ENCODE measurements at regions not wholly inside any gene's neighbourhood (a gene's known extent, or its start where the extent isn't known, plus 50 kb on each side); places are given as distances from the start of the nearest gene placed in this dataset.
A peak's percentile ranks its signal among the peaks of the same experiment; 100 is the strongest.

DNA sequence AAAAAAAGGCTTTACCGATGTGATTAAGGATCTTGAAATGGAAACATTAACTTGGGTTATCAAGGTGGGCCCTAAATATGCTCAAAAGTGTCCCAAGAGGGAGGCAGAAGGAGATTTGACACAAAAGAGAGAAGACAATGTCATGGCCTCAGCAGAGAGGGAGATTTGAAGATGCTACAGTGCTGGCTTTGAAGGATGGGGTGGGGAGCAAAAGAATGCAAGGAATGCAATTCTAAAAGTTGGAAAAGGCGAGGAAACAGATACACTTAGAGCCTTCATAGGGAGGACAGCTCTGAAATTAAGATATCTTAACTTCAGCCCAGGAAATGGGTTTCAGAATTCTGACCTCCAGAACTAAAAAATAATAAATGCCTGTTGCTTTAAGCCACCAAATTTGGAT, 314.5 kb upstream of the CCDC54 start:
- DNase-seq, result no peak

DNA sequence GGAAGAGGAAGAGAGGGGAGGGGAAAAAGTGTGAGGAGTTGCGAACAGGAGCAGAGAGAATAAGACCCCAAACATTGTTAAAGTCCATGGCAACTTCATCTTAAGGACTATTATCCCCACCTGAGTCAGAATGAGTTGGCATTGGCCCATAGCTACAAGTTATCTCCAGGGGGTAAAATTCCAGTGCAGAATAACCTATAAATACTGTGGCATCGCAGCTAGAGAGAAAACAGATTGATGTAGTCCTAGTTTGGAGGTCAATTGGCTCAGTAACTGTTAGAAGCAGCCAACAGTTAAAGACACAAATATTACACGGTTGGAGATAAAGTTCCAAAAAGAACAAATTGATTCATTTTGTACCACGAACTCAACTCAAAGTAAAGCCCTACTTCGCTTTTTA, 313.9 kb upstream of the CCDC54 start:
- peak; percentile 13 for DNase-seq

DNA sequence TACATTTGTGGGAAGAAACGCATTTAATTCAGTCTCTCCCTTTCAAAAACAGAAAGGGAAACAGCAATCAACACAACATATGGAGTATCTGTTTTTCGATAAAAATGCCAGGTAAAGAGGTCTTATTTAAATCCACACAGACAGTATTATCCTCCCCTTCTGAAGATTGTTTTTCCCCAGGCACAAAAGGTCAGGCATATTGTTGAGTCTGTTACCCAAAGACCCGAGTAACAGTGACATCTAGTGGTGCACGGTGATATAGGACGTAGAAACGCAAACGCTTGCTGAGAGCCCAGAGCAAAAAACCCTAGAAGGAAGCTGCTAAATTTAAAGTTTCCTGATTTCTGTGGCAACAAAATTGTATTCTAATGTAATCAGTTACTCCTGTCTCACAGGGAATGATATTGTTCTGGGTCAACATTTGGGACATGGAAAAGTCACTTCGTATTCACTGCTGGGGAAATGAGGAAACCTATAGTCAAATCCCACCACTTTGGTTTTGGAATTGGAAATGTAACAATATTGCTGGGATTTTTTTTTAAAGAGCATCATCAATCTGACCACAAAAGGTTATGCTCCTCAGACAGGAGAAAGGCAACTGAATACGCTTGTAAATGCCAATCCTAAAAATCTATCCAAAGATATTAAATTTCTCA, 312.7 kb upstream of the CCDC54 start:
- DNase-seq, result peak; percentile 95

DNA sequence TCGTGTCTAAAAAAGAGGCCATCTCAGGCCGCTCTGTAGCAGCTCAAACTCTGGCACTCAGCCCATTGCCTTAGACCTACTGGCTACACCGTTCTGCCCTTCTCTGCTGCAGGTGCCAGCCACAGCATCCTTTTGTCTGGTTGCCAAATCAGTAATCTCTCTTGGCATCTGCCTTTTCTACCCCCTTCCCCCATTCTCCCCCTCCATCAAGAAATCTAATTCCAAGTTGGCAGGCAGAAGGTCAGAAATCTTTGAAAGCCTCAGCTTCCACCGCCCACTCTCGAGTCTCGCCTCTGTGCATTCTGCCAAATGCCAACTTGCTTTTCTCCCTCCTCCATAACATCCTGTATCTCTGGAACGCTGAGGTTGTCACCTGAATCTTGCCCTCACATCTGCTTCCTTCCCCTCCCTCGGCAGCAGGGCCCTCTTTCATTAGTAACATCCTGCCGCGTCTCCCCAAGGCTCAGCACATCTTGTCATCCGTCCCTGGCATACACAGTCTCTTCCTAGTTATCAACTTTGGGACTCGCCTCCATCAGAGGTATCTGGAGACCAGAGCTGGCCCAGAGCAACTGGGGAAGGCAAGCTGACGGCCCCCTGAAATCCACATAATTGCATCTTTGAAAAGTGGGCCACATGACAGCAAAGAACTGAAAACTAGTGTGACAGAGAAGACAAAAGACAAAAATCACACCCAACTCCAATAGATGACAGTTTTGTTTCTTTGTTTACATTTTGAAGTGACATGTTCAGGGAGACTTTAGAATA, 312.0 kb upstream of the CCDC54 start:
- peak; percentile 16 for DNase-seq

DNA sequence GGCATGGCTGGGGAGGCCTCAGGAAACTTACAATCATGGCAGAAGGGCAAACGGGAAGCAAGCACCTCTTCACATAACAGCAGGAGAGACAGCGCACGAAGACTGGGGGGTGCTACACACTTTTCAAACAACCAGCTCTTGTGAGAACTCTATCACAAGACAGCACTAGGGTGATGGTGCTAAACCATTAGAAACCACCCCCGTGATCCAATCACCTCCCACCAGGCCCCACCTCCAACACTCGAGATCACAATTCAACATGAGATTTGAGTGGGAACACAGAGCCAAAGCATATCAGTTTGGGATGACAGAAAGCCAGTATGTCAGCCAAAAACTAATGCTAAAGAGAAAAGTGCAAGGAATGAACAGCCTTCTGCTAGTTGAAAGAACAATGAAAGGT, 309.8 kb upstream of the CCDC54 start:
- DNase-seq, result no peak

DNA sequence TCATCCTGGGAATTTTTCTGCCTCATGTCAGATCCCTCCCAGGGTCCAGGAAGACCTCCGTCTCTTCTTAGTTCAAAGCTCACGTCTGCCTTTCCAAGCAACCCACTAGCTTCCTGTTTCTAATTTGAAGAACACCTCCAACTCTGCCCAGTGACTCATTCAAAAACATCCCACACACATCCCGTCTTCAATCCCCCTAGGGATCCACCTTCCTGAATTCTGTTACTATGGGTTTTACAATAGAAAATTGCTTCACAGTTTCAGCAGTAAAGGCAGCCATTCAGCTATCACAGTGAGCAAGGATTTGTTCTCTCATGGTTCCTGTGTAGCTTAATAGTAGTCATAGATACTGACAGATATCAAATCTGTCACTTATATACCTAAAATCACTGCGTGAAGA, 308.3 kb upstream of the CCDC54 start:
- no peak for DNase-seq

DNA sequence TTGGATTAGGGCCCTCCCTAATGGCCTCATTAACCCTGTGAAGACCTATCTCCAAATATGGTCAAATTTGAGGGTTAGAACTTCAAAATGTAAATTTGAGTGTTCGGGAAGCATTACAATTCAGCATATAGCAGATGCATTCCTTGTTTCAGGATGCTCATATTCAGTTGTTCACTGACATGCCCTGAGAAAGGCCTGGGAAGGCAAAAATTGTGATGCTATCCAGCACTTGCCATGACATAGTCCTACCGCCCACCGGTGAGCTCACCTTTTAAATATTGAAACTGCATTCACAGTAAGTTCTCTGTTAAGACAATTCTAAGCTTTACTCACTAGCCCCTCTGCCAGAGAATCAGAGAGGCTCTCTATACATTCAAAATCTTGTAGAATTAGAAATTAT, 300.3 kb upstream of the CCDC54 start:
- no peak for DNase-seq

DNA sequence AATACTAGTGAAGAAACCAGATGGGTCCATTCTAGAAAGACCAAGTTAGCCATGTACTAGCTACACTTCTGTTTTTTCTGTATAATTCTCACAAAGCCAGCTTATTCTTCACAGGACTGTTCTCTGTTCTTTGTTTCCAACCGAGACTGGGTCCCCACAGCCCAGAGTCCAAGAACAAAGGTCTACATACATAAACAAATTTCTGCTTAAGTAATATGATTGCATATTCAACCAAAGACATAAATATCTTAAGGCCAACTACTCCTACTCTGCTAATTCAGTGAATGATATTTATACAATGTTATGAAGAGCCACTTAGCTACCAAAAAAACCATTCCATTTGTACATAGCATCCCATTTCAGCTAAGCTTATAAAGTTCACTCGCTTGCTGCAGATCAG, 299.8 kb upstream of the CCDC54 start:
- no peak for DNase-seq

DNA sequence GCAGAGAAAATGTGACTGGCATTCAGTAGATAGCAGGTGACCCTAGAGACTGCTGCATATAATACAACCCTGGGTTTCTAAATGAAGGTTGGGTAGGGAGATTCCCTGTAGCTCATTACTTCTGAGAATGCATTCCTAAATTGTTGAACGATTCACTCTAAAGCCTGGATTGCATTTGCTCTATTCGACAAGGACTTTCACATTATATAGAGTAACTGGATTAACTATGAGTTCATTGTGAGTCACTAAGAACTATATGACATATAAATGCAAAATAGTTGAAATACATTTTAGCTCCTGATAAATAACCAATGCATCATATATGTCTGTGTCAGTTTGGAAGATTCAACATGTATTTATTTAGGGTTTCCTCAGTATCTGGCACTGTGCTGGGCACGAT, 294.7 kb upstream of the CCDC54 start:
- DNase-seq, result no peak

DNA sequence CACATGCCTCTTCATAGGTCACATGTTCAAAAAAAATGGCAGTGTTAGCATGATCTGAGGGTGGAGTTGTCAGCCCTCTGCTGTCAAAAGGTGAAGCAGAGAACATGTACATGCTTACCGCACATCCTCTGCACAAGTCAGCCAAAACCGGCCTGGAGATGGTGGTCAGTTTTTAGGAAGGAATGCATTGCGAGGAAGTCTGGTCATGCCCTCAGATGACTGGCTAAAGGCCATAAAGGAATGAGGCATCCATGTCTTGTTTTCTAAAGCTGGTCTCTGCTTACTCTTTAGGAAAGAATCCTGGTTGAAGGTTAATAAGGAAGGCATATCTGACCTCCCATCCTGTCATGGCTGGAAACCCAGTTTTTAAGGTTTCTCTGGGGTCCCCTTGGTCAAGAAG, 292.0 kb upstream of the CCDC54 start:
- no peak for DNase-seq

DNA sequence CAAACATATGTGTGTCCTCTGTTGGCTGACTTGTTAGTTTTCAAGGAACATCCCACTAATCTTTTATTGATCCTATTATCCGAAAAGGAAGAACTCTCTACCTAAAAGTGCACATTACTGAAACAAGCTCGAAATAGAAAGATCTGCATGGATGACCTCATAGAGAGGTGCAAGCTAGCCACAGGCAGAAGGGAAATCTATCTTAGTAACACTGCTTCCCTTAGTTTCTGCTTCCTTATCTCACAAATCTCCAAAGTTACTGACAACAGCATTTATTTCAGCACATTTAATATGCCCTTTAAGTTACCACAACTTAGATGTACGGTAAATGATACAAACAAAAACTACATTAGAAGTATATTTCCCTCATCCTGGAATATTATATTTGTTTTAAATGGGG, 285.1 kb upstream of the CCDC54 start:
- DNase-seq, result no peak

DNA sequence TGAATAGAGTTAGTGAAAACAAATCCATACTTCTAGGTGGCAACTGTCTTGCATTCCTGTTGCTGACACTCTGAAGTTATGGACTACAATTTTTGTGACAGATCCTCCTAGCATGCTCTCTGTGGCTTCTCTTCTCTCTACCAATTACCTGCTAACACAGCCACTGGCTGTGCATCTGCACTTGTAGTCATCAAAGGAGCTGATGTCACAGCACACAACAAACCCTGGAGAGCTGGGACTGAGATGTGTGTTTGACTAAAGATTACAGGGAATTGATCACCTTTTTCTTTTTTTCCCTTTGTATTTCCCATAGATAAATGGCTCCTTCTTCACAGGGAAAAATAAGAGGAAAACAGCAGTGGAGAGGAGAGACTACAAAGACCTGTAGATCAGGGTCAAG, 278.4 kb upstream of the CCDC54 start:
- no peak for DNase-seq

DNA sequence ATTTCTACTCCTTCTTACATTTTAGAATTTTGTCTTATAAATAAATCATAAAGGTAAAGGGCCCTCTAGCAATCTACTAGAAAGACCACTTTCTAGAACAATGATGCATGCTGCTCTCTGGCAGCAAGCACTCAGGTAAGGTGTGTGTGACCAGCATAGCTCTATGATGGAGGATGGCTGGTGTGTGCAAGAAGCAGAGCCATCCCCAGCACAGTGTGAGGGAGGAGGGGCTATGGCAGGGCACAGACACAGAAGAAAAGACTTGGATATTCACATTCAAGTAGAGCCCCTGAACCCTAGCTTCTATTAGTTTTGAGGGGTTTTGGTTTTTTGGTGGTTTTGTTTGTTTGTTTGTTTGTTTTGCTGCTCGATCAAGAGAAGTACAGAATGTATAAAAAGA, 277.1 kb upstream of the CCDC54 start:
- DNase-seq, result no peak

DNA sequence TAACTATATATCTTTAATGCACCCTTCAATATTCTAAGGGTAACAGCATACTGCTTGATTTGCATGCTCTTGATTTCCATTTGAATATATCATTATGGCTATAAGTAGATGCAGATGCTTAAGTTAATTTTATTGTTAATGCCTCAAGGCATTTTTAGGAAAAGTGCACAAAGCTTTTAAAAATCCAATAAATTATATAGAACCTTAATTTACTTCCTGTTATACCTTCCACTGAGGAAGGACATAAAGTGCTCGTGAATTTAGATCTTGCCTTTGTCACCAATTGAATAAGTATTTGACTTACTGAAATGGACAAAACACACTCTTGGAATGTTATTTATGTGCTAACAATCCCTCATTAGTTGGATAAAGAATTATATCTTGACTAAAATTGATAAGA, 276.7 kb upstream of the CCDC54 start:
- no peak for DNase-seq

DNA sequence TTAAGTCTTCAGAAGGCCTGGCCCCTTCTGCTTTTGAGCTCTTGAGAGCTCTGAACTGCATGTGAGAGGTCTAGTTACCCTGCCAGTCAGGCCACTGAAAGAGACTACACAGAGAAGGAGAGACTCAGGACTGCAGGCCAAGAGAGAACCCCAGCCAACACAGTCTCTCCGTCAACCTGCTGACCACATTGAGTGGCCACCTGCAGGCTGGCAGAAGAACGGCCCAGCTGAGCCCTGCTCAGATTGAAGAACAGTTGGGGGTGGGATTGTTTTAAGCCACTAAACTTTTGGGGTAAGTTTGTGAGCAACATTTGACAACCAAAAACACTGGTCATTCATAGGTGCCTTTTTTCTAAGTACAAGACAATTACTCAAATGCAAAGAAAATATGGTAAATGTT, 273.5 kb upstream of the CCDC54 start:
- no peak for DNase-seq

DNA sequence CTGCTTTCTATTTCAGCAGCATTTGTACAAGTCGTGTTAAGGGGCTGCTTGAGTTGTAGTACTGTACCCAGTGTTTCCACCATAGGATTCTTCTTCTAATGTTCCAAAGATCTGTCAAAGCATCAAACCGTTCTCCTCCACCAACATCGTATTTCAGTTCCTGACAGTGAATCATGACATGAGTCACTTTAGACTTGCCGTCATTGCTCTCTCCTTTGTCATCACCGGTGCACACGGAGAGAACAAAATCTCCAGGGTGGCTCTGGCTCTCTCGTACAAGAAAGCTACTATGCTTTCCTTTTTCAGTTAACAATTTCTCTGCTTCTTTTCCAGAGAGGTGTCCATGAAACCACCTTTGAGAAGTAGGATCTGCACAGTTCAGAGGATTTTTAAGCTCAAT, 270.9 kb upstream of the CCDC54 start:
- no peak for DNase-seq

DNA sequence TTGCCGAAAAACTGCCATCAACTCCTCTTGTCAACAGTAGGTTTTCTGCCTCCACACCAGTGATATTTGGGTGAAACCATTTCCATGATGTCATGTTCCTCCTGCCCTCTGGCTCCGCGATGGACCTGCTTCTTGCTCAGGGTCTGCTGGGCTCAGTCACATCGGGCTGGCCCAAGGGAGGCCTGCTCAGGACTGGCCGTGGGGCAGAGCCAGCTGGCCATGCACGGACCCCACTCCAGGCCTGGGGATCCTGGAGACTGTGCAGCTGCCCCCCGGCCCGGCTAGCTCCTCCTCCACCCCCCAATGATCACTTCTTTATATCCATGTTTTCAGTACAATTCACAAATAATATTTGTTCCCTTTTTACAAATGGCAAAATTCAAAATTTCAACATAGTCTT, 270.3 kb upstream of the CCDC54 start:
- no peak for DNase-seq

DNA sequence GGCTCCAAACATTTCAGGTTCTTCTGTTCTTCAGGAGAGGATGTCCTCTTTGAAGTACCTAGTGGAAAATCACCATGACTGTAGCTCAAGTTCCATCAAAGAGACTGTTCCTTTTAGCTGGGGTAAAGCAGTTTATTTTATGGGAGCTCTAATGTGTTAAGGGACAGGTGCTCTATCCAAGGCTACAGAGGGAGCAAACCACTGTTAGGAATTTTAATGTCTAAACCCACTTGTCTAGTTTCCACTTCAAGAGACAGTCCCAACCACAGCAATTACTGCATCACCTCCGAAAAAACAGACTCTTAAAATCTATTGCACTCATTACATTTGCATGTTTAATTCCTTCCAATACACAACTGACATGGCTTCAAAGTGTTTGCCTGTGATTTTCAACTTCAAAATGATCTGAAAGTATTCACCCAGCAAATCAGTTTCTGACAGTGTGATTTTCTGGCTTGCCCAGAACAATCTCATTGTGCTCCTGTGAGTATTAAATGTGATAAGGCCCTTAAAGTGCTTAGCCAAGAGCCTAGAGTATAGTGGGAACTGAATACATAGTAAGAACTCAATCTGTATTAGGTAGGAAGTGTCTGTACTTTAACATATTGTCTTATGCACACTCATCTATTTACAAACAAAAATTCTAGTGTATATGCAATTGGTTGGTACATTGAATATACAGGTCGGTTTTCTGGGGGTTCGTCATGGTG, 266.5 kb upstream of the CCDC54 start:
- no peak for DNase-seq

DNA sequence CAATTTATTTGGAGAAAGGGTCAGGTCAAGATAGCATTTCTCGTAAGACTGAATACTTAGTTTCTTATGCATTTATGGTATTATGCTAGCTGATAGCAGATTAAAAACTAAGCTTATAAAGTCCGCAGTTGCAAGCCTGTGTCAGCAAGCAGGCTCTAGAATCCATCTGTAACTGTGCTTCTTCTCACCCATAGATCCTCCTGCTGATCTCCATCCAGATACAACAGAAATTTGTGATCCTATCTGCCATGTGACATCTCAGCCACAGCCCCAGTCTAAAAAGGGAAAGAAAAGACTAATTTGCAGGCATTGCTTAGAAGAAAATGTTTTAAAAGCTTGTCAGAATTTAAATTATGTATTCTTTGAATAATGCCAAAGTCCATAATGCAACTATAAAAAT, 265.4 kb upstream of the CCDC54 start:
- DNase-seq, result no peak

DNA sequence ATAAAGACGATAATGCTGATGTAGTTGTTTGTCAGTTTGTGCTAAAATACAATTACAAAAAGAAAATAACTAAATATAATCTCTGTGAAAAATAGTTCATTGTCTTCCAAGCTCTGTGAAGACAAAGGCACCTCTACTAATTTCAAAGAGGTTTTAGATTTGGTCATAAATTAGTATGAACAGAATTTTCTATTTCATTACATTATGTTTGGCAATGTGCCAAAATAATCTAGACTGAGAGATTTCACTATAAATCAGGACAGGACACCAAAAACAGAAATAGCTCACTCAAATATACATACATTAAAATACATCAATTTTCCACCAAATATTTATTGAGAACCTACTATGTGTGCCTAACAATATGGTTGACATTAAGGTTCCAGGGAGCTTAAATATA, 264.9 kb upstream of the CCDC54 start:
- DNase-seq, result no peak

DNA sequence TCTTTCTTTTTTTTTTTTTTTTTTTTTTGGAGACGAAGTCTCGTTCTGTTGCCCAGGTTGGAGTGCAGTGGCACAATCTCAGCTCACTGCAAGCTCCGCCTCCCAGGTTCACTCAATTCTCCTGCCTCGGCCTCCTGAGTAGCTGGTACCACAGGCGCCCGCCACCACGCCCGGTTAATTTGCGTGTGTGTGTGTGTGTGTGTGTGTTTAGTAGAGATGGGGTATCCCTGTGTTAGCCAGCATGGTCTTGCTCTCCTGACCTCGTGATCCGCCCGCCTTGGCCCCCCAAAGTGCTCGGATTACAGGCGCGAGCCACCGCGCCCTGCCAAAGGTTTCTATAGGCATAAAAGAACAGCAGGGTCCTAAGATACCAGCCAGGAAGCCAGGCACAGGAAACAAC, 261.0 kb upstream of the CCDC54 start:
- DNase-seq, result no peak

DNA sequence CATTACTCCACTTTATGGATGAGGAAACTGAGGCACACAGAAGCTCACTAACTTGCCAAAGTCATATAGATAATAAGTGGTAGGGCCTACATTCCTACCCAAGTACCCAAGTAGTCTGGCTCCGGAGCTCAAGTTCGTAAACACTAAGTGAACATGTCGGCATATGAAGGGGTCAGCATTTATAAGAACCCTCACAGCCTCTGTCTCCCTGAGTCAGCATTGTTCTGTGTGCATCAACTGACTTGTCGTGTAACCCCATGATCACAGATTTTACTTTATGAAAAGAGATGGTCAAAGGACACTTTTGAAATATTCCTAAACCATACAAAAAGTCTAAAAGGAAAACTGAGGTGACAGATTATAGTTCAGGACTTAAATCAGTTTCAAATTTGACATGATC, 260.1 kb upstream of the CCDC54 start:
- no peak for DNase-seq

DNA sequence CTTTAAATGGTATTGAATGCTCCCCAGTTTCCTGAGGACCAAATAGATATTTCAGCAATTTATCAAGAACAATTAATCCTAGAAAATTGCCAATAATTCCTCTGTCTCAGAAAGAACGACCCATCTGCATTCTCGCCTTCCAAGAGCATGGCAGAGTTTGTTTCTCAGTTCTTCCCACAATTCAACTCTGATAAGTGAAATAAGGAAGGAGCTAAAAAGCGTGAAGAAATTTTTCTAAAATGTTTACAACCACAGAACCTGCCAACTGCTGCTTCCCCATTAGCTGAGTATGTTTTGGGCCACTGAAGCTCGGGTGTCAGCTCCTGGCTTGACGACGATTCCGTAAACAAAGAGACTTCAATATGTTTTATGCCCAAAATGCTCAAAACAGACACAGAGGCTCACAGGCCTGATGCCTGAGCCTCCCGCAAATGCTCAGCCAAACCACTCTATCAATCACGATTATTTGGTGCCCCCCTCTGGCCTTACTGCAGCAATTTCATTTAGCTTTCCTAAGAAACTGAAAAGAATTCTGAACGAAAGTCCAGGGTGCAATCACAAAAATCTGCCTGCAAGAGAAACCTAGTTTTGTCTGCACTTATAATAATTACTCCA, 259.2 kb upstream of the CCDC54 start:
- peak; percentile 85 for DNase-seq

DNA sequence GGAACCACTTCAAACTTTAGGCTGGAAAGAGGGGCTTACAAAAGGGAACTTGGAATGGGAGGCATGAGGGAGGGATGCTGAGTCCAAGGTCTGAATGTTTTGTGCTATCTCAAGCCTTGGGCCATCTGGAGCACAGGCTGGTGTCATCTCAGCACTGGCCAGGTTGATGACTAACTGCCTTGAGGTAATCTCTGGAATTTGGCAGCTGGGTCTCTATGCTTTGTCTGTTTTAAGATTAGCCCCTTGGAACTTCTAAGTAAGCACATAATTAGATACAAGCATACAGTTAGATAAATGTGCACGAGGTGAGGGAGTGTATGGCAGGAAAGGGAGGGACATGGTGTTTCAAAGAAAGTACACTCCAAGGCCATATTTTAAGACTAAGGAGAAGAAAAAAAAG, 252.4 kb upstream of the CCDC54 start:
- DNase-seq, result no peak
